ENCODE measurements at regions not wholly inside any gene's neighbourhood (a gene's known extent, or its start where the extent isn't known, plus 50 kb on each side); places are given as distances from the start of the nearest gene placed in this dataset.
A peak's percentile ranks its signal among the peaks of the same experiment; 100 is the strongest.

- no peak for DNase-seq
Observed at GRCh38 chr5:135199919-135200318, 165.9 kb upstream of the PITX1 start.

DNA sequence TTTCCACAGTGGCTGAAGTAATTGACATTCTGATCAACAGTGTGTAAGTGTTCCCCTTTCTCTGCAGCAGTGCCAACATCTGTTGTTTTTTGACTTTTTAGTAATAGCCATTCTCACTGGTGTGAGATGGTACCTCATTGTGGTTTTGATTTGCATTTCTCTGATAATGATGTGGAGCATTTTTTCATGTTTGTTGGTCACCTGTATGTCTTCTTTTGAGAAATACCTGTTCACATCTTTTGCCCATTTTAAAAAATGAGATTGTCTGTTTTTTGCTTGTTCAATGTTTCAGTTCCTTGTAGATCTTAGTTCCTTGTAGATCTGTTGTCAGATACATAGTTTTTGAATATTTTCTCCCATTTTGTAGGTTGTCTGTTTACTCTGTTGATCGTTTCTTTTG, 162.5 kb upstream of the PITX1 start:
- DNase-seq = no peak

DNA sequence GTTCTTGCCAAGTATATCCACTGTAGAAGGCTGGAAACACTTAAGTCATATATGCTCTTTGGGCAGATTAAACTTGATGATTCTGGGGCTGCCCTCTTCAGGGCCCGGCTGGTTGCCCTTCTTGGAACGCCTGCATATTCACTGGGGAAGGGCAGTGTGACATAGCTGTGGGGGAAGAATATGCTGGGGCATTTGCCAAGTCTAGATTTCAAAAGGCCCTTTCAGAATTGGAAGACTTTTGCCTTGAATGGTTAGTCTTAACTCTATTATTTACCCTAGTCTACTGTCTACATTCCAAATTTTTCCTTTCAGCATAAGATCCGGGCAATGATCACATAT, 161.2 kb upstream of the PITX1 start:
- no peak for DNase-seq

DNA sequence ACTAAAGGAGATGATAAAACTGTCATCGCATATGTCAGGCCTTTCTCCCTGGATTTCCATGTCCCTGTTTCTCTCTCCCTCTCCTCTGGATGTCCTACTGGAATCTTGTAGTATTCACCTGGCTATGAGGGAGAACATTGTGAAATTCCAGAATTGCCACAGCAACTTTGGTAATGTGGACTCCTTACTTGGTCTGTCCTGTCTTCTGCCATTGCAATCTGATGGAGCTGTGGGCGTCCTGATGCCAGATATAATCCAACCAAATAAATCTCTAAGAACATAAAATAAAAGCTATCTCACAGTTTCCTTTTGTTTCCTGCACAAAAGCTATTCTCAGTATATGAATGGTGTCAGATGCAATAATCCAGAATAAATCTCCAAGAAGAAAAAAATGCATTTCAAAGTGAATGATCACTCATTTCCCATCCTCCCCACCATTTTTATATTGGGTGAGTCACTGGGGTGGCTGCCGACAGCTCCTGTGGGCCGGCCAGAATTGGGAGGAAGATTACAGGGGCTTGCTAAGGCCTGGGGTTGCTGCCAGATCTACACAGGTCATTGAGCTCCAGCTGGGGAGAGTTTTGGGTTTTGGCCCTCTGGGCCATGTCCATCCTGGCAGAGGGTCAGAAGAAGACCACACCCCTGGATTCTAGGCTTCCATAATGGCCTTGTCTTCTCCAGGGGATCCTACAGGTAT, 160.7 kb upstream of the PITX1 start:
- DNase-seq = no peak

DNA sequence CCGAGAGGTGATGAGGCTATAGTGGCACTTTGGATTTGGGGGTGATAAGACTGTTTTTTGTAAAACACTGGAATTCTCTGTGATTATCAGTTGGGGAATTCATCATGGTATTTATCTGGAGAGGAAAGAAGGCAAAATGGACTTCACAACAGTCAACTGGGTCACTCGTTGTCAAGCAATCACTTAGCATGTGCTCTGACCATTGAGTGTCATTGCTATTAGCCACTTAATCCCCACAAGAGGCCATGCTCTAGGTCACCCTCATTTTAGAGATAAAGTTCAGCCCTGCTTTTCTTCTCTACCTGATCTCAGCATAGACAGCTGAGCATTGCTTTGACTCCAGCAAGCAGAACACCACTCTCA, 160.1 kb upstream of the PITX1 start:
- DNase-seq = no peak

GRCh38 chr5:135193213-135194125, 159.4 kb upstream of the PITX1 start:
- no peak for DNase-seq

GRCh38 chr5:135192351-135192750, 158.3 kb upstream of the PITX1 start:
- no peak for DNase-seq

DNA sequence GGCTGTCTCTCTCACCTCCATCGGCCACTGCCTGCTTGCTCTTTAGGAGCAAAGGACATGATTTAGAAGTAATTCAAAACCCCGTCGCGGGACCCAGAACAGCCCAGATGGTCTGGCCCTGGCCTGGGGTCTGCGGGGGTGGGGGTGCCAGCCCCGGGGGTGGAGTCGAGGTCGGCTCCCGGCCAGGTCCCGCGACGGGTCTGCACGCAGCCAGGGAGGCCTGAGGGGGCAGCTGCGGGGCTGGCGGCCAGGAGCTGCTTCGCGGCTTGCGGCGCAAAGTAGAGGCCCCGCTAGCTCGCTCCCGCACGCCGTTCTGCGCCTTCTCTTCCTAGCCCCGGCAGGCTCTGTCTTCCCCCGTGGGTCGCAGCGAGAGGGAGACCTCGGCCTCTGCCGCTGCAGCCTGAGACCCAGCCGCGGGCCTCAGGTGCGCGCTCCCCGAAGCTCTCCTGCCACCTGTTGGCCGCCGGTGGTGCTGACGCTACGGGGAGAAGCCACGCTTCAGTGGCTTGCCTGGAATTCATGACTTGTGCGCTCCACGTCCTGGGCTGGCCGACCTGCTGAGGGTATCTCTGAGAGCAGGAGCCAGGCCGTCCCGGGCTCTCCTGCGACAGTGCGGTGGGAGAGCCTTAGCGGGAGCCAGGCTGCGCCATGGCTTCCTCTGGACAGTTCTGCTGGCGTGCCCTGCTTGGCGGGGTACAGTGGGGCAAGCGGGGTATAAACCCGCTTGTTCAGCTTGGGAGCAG, 157.2 kb upstream of the PITX1 start:
- DNase-seq = peak; percentile 77

GRCh38 chr5:135190416-135191083, 156.5 kb upstream of the PITX1 start:
- no peak for DNase-seq

- no peak for DNase-seq
Observed at GRCh38 chr5:135189024-135189423, 155.0 kb upstream of the PITX1 start.

GRCh38 chr5:135188233-135188914, 154.3 kb upstream of the PITX1 start:
- DNase-seq = no peak

GRCh38 chr5:135186662-135187522, 152.9 kb upstream of the PITX1 start:
- no peak for DNase-seq

- no peak for DNase-seq
Observed at GRCh38 chr5:135185481-135186065, 151.5 kb upstream of the PITX1 start.

- no peak for DNase-seq
Observed at GRCh38 chr5:135184646-135185045, 150.6 kb upstream of the PITX1 start.

DNA sequence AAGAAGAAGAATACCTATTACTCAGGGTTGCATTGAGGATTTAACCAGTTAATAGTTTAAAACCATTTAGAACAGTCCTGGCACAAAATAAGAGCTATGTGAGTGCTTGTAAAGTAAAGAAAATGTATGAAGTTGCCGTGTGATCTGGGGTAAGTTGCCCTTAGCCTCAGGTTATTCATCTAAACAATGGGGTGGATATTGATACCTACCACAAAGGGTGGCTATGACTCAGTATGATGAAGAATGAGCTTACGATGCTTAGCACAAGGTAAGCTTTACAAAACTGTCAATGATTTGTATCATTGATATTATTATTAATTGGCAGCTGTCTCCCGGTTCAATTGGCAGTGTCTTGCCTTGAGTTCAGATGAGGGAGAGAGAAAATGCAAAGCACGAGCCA, 149.4 kb upstream of the PITX1 start:
- DNase-seq = no peak

DNA sequence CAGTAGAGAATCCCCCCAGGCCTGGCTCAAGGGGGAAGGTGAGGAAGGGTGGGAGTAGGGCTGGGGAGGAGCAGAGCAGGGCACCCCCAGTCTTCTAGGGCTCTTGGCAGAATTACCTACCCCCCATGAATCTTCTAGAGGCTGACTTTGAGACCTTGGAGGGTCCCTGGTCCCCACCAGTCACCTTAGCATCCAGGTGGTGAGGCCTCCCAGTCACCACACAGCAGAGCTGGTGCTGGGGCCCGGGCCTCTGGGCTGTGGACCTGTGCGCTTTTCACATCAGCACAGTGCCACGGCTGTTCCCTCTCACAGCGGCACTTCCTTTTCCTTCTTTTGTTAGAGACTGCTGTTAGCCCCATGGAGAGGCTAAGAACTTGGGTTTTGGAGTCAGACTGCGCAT, 148.6 kb upstream of the PITX1 start:
- DNase-seq = no peak

- DNase-seq = no peak
Observed at GRCh38 chr5:135181653-135182052, 147.6 kb upstream of the PITX1 start.

DNA sequence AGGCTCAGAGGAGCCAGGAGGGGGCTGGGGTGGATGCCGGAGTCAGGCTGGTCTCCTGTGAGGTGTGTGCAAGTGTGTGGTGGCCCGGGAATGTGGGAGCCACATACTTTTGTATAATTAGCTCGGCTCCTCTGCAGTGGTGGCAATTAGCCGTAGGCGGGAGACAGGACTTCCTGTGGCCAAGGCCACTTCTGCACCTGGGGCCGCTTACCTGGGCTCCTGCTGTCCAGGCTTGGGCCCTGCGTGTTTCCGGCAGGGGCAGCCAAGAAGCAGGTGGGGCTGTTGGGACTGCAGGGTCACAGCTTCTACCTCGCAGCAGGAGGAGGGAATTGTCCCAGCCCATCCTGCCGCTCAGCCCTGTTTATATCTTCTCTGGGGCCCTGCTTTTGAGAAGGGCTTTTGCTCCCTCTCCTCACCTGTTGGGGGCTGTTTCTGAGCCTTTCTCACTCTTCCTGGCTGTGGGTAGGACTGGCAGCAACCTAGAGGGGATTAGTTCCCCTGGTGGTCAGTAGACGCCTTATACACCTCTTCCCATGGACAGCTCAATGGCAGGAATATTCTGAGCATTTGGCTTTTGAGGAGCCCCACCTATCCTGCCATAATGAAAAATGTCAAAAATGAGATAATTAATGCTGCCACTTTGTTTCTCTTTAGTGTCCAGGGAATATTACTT, 145.4 kb upstream of the PITX1 start:
- DNase-seq = no peak

- DNase-seq = no peak
Observed at GRCh38 chr5:135178476-135179155, 144.6 kb upstream of the PITX1 start.

DNA sequence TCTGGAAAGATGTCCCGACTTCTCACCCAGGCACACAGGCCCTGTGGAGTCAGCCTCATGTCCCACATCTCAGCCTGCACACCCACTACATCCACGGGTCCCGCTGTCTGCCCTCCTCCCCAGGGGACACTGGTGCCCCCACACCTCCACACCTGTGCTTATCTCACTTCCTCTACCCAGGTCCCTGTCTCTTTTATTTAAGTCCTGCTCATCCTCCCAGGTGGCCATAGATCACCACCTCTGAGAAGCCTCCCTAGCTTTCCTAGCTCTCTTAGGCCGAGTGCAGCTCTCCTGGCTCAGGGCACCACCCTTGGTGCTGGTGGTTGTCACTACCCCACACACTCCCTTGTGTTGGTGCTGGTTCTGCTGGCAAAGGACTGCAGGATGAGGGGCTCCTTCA, 143.6 kb upstream of the PITX1 start:
- DNase-seq = no peak
